Stromal cell of bone marrow (primary cell): ENCODE measurements at regions not wholly inside any gene's neighbourhood (a gene's known extent, or its start where the extent isn't known, plus 50 kb on each side); places are given as distances from the start of the nearest gene placed in this dataset.
A peak's percentile ranks its signal among the peaks of the same experiment; 100 is the strongest.

ENCODE experiments used
- DNase-seq: peaks from one replicate; pipeline ENCODE4 v3.0.0-alpha.2; 2012; ENCODE audit warnings: low read depth

DNA sequence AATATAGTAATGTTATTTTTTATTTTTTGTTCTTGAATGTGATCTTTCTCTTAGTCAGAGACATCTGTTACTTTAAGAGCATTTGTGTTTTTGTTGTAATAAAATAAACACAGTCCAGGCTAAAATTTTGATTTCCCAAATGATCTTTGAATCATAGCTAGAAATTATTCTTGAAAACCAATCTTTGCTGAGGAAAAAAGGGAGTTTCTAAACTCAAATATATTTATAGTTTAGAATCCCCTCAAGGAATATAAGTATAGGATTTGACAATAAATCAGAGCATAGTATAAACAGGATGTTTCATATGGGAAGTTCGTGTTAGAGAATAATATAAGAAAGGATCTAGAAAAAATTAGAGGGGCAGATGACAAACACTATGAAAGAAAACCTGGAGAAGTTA is 118.8 kb upstream of the ADAMTS19 start:
- DNase-seq = no peak

DNA sequence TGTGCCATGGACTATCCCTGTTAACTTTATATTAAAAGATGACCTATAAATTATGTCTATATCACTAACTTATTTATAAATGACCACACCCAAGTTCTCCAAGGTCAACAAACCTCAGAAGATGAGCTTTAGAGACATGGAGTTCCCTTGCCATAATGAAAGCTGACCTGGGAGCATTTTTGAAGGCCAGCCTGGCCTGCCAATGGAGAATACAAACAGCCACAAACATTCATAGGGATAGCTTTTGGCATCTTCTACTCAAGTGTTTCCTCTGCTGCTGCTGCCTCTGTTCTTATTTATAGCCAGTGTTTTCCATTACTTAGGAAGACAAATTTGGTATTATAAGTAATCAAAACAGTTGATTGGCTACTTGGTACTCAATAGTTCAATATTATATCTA is 117.3 kb upstream of the ADAMTS19 start:
- DNase-seq = no peak

DNA sequence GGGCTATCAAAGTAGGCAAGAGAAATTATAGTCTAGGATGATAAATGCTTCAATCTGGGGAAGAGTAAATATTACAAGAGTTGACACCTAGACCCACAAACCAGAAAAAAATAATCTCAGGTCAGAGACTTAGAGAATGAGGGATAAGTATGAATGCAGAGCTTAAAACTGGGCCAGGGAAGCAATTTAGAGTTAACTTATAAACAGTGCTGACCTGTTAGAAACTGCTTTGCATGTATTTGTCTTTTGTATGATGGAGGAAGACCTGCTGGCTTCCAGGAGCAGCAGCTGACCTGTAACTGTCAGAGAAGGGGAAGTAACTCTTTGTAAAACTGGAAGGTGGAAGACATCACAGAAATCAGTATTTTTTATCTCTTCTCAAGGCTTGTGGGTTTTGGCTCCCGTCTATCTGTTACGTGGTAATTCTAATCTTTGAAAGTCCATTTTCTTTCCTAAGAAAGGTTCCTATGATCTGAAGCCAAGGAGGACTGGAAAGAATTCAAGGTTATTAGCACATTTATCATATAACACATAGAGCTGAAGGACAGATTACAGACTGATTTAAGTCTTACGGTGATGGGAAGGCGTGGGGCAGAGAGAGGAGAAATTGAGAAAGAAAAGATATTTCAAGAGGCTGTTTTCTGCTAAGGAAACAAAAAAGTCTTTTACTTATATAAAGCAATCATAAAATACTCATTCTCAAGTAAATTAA is 114.7 kb upstream of the ADAMTS19 start:
- DNase-seq = no peak

DNA sequence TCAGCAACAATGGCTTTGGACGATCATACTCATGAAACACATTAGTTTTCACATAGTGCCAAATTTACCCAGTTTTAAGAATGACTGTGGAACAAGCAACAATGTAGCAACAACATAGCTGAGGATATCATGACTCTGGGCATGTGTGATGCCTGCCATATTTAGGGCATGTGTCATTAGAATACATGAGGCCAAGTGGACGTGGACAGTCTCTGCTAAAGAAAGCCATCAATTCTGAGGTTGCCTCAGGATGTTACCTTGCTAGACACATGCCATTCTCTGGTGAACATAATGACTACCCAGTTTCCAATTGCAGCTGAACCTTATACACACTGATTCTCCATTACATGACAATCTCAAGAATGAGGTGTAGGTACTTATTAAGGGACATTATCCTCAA is 103.3 kb upstream of the ADAMTS19 start:
- no peak for DNase-seq

DNA sequence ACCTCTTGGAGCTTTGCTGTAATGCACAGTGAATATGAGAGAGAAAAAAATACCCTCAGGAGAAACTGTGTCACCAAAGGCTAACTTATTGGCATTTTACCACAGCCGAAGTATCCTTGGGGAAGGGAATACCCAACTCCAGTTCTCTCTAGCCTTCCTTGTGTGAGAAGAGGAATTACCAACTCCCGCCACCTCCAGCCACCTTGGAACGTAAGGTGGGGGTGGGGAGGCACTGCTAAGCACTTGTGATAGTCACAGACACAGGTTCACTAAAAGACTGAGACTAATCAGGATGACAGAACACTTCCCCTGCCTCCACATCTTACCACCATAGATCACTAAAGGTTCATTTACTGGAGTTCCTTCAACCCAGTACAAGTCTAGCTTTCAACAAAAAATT is 102.0 kb upstream of the ADAMTS19 start:
- no peak for DNase-seq

DNA sequence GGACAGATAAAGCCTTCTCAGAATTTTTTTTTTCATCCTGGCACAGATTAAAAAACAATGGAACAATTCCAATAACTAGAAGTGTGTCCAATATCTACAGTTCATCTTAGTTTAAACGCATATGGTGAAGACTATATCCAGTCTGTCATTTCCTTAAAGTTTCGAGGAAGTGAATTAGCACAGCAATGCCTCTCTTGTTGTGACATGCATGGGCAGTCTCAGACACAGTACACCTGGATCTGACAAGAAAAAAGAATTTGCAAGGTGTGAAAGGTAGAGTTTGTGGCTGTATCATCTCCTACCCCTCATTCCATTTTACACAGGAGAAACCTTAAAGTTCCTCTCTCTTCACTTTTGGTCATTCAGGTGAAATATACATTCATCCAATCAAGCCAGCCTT is 100.6 kb upstream of the ADAMTS19 start:
- no peak for DNase-seq

DNA sequence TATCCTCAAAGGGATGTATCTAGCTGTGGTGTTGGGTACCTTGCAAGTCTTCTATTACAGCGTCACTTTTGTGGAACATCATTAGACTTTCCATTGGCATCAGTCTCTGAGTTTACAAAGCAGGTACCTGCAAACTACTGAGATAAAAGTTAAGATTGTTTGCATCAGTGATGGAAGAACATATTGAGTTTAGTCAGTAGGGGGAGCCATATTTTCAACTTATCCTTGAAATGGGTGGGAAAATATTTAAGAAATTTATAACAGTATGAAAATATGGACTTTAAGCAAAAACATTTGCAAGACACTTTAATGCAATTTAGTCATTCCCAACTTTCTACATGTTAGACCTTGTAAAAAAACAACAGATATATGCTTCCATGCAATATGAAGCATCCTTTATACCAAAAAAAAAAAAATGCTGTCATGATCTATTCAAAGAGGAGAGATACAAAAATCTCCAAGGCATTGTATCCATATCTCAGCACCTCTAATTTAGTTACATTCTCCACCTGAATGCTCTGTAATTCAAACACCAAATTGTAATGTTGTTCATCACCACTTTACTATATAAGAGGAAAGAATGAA is 98.6 kb upstream of the ADAMTS19 start:
- no peak for DNase-seq

DNA sequence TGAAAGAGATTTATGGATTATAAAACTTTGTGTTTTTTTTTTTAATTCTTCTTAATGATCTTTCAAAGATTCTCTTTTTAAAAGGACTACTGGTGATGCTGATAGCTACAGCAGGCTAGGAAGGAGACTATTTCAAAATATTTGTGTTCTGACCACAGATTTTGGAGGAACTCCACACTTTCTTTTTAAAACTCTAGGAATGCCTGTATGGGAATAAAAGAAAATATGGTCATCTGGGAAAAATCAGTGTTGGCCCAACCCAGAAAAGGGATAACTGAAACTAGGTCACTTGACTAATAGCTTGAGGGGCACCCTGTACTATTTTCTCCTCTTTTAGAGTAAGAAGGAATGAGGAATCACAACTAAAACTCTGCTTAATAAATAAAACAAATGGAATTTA is 97.6 kb upstream of the ADAMTS19 start:
- DNase-seq = no peak

DNA sequence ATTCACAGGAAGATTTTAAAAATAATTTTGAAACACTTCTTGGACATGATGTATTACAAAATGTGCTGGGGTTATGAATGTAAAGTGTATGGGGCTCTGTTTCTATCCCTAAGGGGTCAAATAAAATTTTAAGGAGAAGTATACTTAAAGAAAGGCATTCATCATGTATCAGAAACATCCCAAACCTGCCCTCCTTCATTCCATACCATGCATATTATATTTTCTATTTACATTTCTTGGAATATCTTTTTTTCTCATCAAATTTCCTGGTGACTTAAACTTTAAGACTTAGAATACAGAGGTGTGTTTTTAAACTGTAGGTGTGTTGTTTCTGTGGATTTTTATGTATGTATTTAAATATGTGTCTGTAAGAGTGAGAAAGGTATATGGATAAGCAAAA is 96.1 kb upstream of the ADAMTS19 start:
- no peak for DNase-seq

DNA sequence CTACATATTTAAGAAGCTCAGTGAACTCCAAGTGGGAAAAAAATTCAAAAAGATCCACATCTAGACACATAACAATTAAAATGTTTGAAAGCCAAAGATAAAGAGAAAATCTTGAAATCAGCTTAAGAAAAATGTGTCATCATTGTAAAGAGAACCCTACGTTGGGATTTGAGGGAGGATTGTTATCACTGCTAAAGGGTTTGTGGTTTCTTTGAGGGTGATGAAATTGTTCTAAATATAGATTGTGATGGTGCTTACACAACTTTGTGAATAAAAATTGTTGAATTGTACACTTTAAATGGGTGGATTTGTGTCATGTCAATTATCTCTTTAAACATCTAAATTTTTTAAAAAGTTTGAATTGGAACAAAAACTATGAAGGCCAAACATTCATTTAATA is 92.2 kb upstream of the ADAMTS19 start:
- no peak for DNase-seq

DNA sequence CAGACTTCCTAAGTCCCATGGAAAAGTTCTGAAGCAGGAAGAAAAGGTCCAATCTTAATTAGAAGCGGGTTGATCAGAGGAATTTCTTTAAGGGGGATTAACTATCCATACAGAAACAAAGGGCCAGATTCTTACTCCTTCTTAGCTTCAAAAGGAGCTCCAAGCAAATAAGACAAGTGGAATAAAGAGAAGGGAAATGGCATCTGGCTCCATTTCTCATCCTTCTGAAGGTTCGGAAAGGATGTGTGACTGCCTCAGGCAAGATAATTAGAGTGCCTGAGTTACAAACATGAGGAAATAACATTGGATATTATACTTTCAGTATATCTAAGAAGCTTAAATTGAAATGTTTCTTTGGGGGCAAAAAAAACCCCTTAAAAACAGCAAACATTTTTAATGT is 88.1 kb upstream of the ADAMTS19 start:
- DNase-seq = no peak

DNA sequence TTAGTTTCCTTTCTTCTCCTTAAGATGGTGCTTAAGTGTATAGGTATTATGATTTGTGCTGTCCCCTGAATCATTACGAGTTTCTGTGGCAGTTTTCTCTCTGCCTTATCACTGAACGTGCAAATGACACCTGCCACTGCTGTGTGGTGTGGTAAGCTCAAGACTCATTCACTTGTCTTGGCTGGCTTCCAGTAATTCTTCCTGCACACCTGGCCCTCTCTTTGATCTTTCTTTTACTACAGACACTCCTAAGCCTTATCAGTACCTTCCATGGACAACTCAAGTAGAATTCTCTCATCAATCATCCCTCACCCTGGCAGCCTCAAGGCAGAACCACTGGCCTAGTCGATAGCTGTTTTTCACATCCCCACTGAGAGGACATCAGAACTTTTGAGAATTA is 82.6 kb upstream of the ADAMTS19 start:
- no peak for DNase-seq

DNA sequence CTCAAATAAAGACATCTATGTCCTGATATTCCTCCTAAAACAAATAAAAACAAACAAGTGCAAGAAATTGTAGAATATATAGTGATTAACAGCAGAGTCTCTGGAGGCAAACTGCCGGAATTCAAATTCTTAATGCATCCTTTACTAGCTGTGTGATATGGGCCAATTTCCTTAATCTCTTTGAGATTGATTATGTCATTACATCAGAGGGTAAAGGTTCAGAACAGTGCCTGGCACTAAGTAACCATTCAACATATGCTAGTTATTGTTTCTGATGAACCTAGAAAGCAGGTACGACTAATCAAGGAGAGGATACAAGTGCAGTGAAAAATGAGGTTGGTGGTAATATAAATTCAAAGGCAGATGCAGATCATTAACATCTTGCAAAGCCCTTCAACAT is 81.1 kb upstream of the ADAMTS19 start:
- DNase-seq = no peak

DNA sequence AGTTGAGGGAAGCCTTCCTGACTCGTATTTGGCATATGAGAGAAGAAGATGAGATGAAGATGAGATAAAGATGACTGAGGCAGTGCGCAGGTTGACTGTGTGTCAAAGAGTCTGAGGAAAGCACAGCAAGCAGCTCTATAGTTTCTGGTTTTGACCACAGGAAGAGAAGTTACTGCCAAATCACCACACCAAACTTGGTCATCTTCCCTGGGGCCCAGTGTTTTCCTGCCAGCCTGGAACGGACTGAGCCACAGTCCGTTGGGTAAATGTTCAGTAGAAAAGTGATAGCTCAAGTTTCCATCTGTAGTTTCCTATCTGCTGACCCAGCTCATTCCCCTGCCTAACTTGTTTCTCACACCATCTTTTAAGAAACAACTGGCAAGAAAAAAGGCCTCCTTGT is 80.7 kb upstream of the ADAMTS19 start:
- peak; percentile 64 for DNase-seq

DNA sequence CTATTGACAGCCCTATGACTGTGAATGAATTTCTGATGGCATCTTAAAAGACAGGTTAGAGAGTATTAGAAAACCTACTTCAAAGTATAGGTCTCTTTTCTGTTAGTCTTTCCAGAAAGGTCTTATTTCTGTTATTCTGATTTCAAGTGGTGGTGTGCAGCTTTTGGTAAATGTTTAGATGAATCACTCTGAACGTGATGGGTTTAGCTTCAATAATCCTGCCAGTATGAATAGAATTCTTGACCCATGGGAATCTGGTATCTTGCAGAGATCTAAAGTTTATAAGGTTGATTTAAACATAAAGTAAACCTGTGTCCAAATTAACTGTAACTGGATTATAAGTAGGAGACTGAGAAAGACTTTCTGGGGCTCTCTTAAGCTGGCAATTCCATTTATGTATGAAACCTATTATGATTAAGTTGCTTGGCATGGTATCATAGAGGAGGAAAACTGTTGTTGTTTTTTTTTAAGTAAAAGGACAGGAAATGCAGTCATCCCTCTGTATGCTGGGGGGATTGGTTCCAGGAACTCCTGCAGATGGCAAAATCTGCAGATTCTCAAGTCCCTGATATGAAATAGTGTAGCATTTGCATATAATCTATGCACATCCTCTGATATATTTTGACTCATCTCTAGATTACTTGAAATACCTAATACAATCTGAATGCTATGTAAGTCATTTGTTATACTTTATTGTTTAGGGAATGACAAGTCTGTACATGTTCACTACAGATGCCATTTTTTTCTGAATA is 77.0 kb upstream of the ADAMTS19 start:
- no peak for DNase-seq

DNA sequence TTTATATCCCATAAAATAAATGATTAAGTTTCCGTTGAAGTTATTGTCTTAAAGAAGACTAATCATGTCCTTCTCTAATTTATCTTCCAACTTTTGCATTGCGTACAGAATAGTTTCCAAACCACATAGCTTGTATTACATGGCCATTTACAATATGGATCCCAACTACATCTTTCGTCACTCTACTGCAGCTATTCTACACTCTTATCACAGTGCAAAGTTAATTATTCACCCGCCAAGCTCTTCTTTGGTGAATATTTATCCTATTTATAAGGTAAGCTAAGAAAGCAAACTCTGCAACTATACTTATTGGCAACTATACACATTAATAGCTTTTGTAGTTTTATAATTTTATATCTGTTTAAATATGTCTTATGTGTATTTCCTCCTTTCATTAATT is 75.9 kb upstream of the ADAMTS19 start:
- no peak for DNase-seq

DNA sequence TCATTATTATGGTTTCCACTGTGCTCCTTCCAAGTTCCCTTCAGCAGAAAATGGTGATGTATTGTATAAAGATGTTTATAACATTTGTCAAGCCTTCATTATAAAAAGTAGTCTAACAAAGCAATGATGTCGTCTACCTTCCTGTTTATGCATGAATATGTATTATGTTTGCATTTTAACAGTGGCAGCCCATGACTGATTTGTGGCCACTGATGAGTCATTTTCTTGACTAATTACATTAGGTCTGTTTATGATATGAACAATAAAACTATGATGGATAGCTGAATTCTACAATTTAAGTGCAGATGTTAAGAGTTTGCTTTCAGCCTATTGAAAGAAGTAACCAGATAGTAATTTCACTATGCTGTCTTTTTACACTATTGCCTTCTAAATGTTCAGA is 75.4 kb upstream of the ADAMTS19 start:
- DNase-seq = no peak

DNA sequence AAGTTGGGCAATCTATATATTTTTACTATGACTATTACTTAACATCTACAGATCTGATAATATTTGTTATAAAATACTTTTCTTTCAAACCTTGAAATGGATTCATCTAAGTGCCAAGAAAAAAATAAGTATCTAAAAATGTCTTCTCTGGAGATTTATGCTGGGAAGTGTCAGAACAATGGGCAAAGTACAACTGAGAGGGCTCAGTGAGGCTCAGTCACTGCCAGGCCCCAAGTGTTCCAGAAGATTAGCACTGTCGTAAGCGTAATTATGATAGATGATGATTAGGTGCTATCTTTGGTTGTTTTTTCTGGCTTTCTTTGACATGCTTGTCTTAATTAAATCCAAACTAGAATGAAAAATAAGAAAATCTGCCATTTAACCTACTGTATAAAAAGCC is 72.2 kb upstream of the ADAMTS19 start:
- no peak for DNase-seq

DNA sequence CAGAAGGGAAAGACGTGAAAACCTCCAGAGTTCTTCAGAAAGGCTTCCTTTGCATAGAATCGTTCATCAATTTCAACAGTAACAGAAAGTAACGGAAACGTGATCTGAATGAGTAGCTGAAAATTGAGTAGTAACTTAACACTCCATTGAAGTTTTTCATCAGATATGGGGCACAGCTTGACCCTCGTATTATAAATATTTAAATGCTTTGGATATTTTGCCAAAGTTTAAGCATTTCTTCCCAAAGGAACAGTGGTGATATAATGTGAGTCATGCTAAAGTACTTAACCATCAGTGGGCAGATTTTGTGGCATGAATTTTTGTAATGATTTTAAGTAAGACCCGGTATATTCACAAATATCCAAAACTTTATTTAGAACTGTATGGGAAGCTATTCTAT is 67.4 kb upstream of the ADAMTS19 start:
- DNase-seq = no peak

DNA sequence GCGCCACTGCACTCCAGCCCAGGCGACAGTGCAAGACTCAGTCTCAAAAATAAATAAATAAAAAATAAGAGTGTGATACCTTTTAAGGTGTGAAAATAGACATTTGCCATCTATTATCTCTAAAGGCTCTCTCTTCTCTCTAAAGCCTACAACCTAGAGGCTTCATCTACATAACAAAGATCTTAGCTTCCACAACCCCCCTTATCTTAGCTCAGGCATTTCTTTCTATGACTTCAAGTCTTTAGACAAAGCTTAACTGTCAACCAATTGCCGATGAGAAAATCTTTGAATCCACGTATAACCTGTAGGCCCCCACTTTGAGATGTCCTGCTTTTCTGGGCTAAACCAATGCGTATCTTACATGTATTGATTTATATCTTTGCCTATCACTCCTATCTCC is 64.9 kb upstream of the ADAMTS19 start:
- DNase-seq = no peak

DNA sequence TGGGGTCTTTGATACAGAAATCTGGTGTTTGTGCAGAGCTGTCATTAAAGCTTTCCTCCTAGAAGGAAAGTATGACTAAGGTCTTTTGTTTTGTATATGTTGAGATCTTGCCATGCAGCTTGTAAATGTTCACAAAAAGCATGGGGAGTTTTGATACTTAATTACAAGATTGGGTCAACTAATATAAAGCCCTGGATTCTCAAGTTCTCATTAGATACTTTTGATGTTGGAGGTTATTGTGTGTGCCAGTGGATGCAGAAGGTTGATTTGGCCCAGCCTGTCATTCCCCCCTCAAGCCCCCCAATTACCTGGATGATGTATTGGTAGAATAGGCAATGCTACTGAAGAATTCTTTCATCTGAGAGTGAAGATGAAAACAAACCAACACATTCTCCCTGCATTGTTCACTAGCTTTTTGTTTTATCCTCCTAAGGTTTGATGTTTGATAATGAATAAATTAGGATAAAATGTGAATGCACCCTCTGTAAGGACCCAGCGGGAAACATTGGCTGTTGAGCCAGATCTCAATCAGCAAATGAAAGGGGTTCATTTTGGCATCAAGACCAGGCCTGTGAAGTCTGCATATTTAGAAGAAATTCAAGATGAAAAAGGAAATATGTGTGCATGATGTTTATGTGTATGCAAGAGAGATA is 61.9 kb upstream of the ADAMTS19 start:
- DNase-seq = no peak

DNA sequence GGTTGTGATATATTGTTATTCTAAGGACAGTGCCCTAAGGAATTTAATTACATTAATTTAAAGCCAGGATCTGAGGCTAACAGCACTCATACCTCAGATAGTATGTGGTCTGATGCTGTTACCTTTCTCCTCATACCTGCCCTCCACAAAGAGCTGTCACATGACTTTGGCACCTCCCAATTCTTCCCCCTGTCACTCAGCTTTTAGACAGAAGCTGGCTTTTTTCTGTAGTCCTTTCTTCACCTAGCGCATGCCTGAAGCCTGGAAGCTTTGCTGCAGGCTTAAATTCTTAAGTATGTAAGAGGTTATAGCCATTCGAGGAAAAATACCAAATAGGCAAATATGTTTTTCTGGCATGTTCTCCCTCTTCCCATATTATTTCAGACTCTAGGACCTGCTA is 61.0 kb upstream of the ADAMTS19 start:
- no peak for DNase-seq

DNA sequence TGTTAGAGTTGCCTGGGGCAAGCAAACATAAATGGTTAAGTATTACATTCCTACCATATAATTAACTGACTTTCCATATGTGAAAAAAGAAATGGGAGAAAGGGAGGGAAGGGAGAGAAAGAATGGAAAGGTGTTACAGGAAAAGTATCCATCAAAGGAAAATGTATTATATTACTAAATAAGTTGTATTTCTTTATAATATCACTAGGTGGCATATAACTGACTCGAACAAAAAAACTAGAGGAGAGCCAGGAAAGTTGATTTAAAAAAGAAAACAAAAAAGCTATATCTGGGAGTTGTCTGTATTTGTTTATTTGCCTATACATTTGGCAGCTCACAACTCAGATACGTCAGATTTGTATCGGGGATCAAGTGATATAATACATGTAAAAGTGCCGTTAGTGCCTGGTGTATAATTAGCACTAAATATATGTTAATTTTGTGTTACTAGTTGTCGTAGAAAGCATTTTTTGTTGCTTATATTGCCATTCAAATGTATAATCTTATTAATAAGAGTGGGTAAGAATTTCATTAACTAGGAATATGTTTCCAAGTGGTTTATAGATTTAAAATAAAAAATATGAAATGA is 59.6 kb upstream of the ADAMTS19 start:
- DNase-seq = no peak
